Neuronal stem cell (in vitro differentiated cells): ENCODE measurements at regions not wholly inside any gene's neighbourhood (a gene's known extent, or its start where the extent isn't known, plus 50 kb on each side); places are given as distances from the start of the nearest gene placed in this dataset.

Source experiments
- DNase-seq: peaks from one replicate; pipeline ENCODE4 v3.0.0-alpha.2; 2013; ENCODE audit warnings: low spot score
- H2AFZ ChIP-seq: one replicate; pipeline ENCODE4 v1.6.1; 2013; ENCODE audit warnings: mild to moderate bottlenecking, low read length, inconsistent platforms
- H2AK5ac ChIP-seq: 2 replicates; pipeline ENCODE4 v1.6.1; 2013; ENCODE audit warnings: low read depth, mild to moderate bottlenecking, inconsistent platforms, low read length, moderate library complexity, mixed read lengths
- H2BK120ac ChIP-seq: 2 replicates; pipeline ENCODE4 v1.6.1; 2013; ENCODE audit warnings: low read depth, mild to moderate bottlenecking, inconsistent platforms, low read length, moderate library complexity, mixed read lengths
- H2BK12ac ChIP-seq: one replicate; pipeline ENCODE4 v1.6.1; 2013; ENCODE audit warnings: low read length, inconsistent platforms
- H2BK15ac ChIP-seq: 2 replicates; pipeline ENCODE4 v1.6.1; 2013; ENCODE audit warnings: mild to moderate bottlenecking, low read length, inconsistent platforms, mixed read lengths
- H2BK5ac ChIP-seq: one replicate; pipeline ENCODE4 v1.6.1; 2013; ENCODE audit warnings: inconsistent platforms, mild to moderate bottlenecking, low read length, moderate library complexity
- H3K14ac ChIP-seq: one replicate; pipeline ENCODE4 v1.6.1; 2013; ENCODE audit warnings: low read length, inconsistent platforms
- H3K18ac ChIP-seq: 2 replicates; pipeline ENCODE4 v1.6.1; 2013; ENCODE audit warnings: low read length, inconsistent platforms
- H3K23ac ChIP-seq: 2 replicates; pipeline ENCODE4 v1.6.1; 2013; ENCODE audit warnings: low read depth, mild to moderate bottlenecking, mixed read lengths, low read length, inconsistent platforms; ENCODE audit not compliant: poor library complexity
- H3K27ac ChIP-seq: replicated peaks from 3 replicates; pipeline ENCODE4 v1.5.1; 2013; ENCODE audit warnings: low read length, inconsistent platforms
- H3K27me3 ChIP-seq, 3 experiments: 2 replicates each; pipeline ENCODE4 v1.6.1; 2013; ENCODE audit warnings: low read length in 3 of 3, mild to moderate bottlenecking in 2 of 3, inconsistent platforms in 1 of 3, low read depth in 1 of 3, mixed read lengths in 1 of 3, moderate library complexity in 1 of 3; ENCODE audit not compliant: control insufficient read depth in 3 of 3, insufficient read depth in 3 of 3
- H3K36me3 ChIP-seq, 2 donors: replicated peaks in 1 of 2; 2 replicates each; pipeline ENCODE4 v1.6.1; 2013; ENCODE audit warnings: low read length in 2 of 2; ENCODE audit not compliant: control insufficient read depth in 2 of 2, insufficient read depth in 2 of 2
- H3K4ac ChIP-seq: 2 replicates; pipeline ENCODE4 v1.6.1; 2013; ENCODE audit warnings: inconsistent platforms, mild to moderate bottlenecking, low read length, moderate library complexity
- H3K4me1 ChIP-seq, 2 donors: 1 replicate in 1 of 2; 2 replicates in 1 of 2; pipeline ENCODE4 v1.6.1; 2013; ENCODE audit warnings: low read length in 2 of 2, low read depth in 1 of 2; ENCODE audit not compliant: control insufficient read depth in 2 of 2, insufficient read depth in 1 of 2
- H3K4me2 ChIP-seq: one replicate; pipeline ENCODE4 v1.6.1; 2013; ENCODE audit warnings: mild to moderate bottlenecking, low read length, inconsistent platforms; ENCODE audit not compliant: insufficient read depth, poor library complexity, severe bottlenecking
- H3K4me3 ChIP-seq, 2 donors: 2 replicates each; pipeline ENCODE4 v1.5.1; 2013; ENCODE audit warnings: low read length in 2 of 2, mild to moderate bottlenecking in 2 of 2, inconsistent platforms in 1 of 2, moderate library complexity in 1 of 2
- H3K79me1 ChIP-seq: one replicate; pipeline ENCODE4 v1.6.1; 2013; ENCODE audit warnings: low read depth, mild to moderate bottlenecking, inconsistent platforms, low read length, moderate library complexity
- H3K9ac ChIP-seq: one replicate; pipeline ENCODE4 v1.6.1; 2013; ENCODE audit warnings: mild to moderate bottlenecking, low read depth, low read length, inconsistent platforms; ENCODE audit not compliant: poor library complexity
- H3K9me3 ChIP-seq, 2 donors: replicated peaks in 1 of 2; 2 replicates each; pipeline versions ENCODE3 to v1.6.1; 2013; ENCODE audit warnings: low read length in 2 of 2, mild to moderate bottlenecking in 2 of 2, inconsistent platforms in 1 of 2, low read depth in 1 of 2, mixed read lengths in 1 of 2, moderate library complexity in 1 of 2; ENCODE audit not compliant: control insufficient read depth in 2 of 2, insufficient read depth in 1 of 2
- H4K8ac ChIP-seq: one replicate; pipeline ENCODE4 v1.6.1; 2013; ENCODE audit warnings: low read depth, mild to moderate bottlenecking, inconsistent platforms, low read length, moderate library complexity
- H4K91ac ChIP-seq: one replicate; pipeline ENCODE4 v1.6.1; 2013; ENCODE audit warnings: low read length, low read depth, mild to moderate bottlenecking, inconsistent platforms; ENCODE audit not compliant: poor library complexity
- WGBS, 2 donors: extraction: QIAGEN DNeasy Blood & Tissue Kit; methylation state at CpG; one replicate each; pipeline ENCODE4 v1.1.7; 2013; ENCODE audit warnings: missing lambda C conversion rate in 2 of 2, mixed read lengths in 1 of 2; ENCODE audit not compliant: insufficient read length in 2 of 2, insufficient replicate concordance in 1 of 2; ENCODE audit errors: extremely low coverage in 2 of 2; 5-methylcytosine and 5-hydroxymethylcytosine counted together

DNA sequence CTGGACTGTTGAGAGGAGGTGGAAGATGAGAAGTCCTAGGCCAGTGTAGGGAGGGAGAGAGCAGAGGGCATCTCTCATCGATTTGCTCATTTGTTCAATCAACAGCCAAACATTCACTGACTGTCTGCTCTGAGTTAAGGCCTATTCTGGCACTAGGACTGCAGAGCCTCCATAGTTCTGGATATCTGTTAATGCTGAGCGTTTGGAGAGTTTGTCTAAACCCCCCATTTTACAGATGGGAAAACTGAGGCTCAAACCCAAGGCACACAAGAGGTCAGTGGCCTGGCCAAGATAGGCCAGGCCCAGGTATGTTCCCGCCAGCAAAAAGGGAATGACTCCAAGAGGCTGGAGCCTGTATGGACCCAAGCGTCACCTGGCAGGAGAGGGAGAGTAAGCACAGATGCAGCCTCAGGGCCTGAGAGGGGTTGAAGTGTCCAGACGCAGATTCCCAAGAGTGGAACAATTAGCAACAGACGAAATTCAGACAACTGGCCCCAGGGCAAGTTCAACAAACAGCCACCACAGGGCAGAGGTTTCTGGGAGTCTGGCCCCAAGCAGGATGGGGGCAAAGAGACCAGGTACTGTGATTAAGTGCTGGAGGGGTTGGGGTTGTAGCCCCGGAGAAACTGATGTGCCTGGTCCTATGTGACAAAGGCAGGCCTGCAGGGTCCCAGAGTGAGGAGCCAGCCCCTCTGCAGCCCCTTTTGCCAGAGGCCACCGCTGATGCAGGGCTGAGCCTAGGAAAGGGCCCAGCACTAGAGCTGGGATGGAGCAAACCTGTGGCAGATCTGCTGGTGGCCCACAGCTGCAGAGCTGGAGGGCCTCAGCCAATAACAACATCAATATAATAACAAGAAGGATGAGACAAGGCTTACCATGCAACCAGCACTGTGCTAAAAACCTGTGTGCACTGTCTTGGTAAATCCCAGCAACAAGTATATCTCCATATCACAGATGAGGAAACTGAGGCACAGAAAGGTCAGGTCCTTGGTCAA is 245.1 kb upstream of the TLE3 start:
- Histone ChIP-seq H3K14ac (no peak overlapping the region), H2BK15ac (no peak overlapping the region), H2BK5ac (no peak overlapping the region), H3K4me1 (no peaks in the 10 kb centered on the region), H3K27ac (no peak overlapping the region), H2BK12ac (no peak overlapping the region), H2BK120ac (no peak overlapping the region), H2AFZ (no peak overlapping the region), H3K9ac (no peak overlapping the region), H3K4me3 (no peak overlapping the region), H3K9me3 (no peaks in the 10 kb centered on the region), H3K36me3 (no peaks in the 10 kb centered on the region), H3K4ac (no peak overlapping the region), H4K8ac (no peak overlapping the region), H4K91ac (no peak overlapping the region), H3K4me2 (no peak overlapping the region), H2AK5ac (no peak overlapping the region), H3K23ac (no peak overlapping the region), H3K27me3 (no peaks in the 10 kb centered on the region), H3K18ac (no peak overlapping the region), H3K79me1 (no peaks in the 10 kb centered on the region)
- DNase-seq, result no peak
- WGBS, 2 donors, result no CpG with 5 or more reads among the region's 8 CpGs

DNA sequence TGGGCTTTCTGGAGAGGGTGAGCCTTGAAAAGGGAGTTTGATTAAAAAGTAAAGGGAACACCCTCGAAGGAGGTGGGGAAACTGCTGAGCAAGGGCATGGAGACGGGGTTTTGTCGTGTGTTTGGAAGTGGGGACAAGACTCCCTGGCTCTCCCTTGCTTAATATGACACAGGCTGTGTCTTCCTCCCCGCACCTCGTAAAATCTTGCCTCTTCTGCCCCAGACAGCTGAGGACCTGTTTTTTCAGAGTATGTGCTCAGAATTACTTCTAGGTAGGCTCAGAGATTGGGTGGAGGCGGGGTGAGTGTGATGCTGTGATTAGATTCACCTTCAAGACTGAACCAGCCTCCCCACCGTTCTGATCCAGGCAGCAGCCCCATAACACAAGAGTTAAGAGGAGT is 244.4 kb upstream of the TLE3 start:
- no peak for DNase-seq
- WGBS, 2 donors, result no CpG with 5 or more reads among the region's 7 CpGs
- H3K4me3 ChIP-seq, result no peak overlapping the region

GRCh38 chr15:70341566-70341965 is 243.8 kb upstream of the TLE3 start:
- no peak overlapping the region for H3K4me3 ChIP-seq
- no peak overlapping the region for H2BK15ac ChIP-seq
- H3K23ac ChIP-seq, result no peak overlapping the region
- H3K27ac ChIP-seq, result no peak overlapping the region
- no peak overlapping the region for H3K4me2 ChIP-seq
- no peak overlapping the region for H4K8ac ChIP-seq
- H3K27me3 ChIP-seq, result no peaks in the 10 kb centered on the region
- no peaks in the 10 kb centered on the region for H3K9me3 ChIP-seq
- no CpG with 5 or more reads among the region's 5 CpGs for WGBS, 2 donors
- no peak overlapping the region for H4K91ac ChIP-seq
- H2AK5ac ChIP-seq, result no peak overlapping the region
- no peak overlapping the region for H2BK5ac ChIP-seq
- no peaks in the 10 kb centered on the region for H3K36me3 ChIP-seq
- H3K79me1 ChIP-seq, result no peaks in the 10 kb centered on the region
- no peak overlapping the region for H3K9ac ChIP-seq
- no peak for DNase-seq
- H2AFZ ChIP-seq, result no peak overlapping the region
- no peaks in the 10 kb centered on the region for H3K4me1 ChIP-seq
- no peak overlapping the region for H3K18ac ChIP-seq
- H3K14ac ChIP-seq, result no peak overlapping the region
- H3K4ac ChIP-seq, result no peak overlapping the region
- H2BK12ac ChIP-seq, result no peak overlapping the region
- no peak overlapping the region for H2BK120ac ChIP-seq

More for the DNA sequence above, 244.4 kb upstream of the TLE3 start:
- Histone ChIP-seq H3K36me3 (no peaks in the 10 kb centered on the region), H2BK12ac (no peak overlapping the region), H3K4me1 (no peaks in the 10 kb centered on the region), H3K4me2 (no peak overlapping the region), H3K79me1 (no peaks in the 10 kb centered on the region), H4K91ac (no peak overlapping the region), H2BK5ac (no peak overlapping the region), H3K14ac (no peak overlapping the region), H3K9me3 (no peaks in the 10 kb centered on the region), H3K23ac (no peak overlapping the region), H4K8ac (no peak overlapping the region), H2BK15ac (no peak overlapping the region), H2AFZ (no peak overlapping the region), H3K4ac (no peak overlapping the region), H3K27ac (no peak overlapping the region), H3K27me3 (no peaks in the 10 kb centered on the region), H2BK120ac (no peak overlapping the region), H3K9ac (no peak overlapping the region), H3K18ac (no peak overlapping the region), H2AK5ac (no peak overlapping the region)

DNA sequence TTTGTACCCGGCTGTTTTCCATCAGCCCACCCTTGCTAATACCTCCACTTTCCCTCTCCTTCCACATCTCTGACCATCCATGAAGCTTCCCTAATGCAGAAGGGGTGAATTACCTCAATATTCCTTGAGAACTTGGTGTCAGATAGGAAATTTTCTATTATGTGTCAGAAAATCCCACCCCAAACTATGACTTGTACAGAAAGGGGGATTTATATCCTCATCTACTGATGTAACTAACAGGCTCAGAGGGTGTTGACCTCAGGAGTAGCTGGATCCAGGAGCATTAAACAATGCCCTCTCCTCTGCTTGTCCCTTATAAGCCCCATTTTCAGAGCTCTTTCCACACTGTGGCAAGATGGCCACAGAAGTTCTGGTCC is 242.8 kb upstream of the TLE3 start:
- Histone ChIP-seq H3K14ac (no peak overlapping the region), H3K9ac (no peak overlapping the region), H3K4ac (no peak overlapping the region), H2AK5ac (no peak overlapping the region), H3K23ac (no peak overlapping the region), H2BK12ac (no peak overlapping the region), H2BK120ac (no peak overlapping the region), H3K27ac (no peak overlapping the region), H3K9me3 (no peaks in the 10 kb centered on the region), H2BK15ac (no peak overlapping the region), H4K91ac (no peak overlapping the region), H3K4me3 (no peak overlapping the region), H3K36me3 (no peaks in the 10 kb centered on the region), H3K18ac (no peak overlapping the region), H2AFZ (no peak overlapping the region), H3K79me1 (no peaks in the 10 kb centered on the region), H2BK5ac (no peak overlapping the region), H4K8ac (no peak overlapping the region), H3K4me2 (no peak overlapping the region), H3K27me3 (no peaks in the 10 kb centered on the region), H3K4me1 (no peaks in the 10 kb centered on the region)
- no peak for DNase-seq
- WGBS, 2 donors, result no CpG with 5 or more reads among the region's 1 CpG
